NCI-H1417 treated with DMSO at 0.1 percent for 48 hours (cell line): ENCODE measurements at regions not wholly inside any gene's neighbourhood (a gene's known extent, or its start where the extent isn't known, plus 50 kb on each side); places are given as distances from the start of the nearest gene placed in this dataset.
A peak's percentile ranks its signal among the peaks of the same experiment; 100 is the strongest.

Experiments used
- DNase-seq: peaks from one replicate; lab custom pipeline; 2025; lab: John Stamatoyannopoulos, UW

DNA sequence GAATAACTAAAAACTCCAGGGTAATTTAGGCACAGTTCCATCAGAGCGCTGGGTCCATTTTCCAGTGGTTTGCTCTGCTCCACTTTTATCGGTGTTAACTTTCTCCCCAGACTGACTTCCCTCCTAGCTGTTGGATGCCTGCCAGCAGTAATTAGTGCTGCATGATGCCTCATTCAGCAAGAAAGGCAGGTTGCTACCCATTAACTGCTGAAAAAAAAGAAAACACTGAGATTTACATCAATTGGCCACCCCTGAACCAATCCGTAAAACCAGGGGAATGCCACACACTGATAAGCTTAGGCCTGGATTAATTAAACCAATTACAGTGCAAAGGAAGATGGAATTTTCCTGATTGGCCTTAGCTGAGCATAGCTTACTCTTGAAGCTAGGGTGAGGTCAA, 182.4 kb upstream of the CXXC4 start:
- peak; percentile 75 for DNase-seq

DNA sequence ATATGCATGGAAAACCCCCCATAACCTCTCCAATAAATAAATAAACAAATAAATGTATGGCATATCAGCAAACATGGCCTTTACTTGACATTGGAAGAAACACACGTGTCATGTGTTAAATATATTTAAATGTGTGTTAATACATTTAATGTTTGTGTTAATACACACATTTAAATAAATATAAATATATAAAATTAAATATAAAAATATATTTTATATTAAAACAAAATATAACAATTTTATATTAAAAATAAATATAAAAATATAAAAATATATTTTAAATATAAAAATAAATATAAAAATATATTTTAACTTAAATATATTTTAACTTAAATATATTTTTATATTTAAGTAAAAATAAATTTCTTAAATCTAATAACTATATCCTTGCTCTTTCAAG, 187.6 kb upstream of the CXXC4 start:
- no peak for DNase-seq

- no peak for DNase-seq
These were observed 199.0 kb upstream of the CXXC4 start for GRCh38 chr4:104693601-104694201.

GRCh38 chr4:104716584-104716983, 221.9 kb upstream of the CXXC4 start:
- DNase-seq = no peak

GRCh38 chr4:104719539-104720230, 225.0 kb upstream of the CXXC4 start:
- no peak for DNase-seq

DNA sequence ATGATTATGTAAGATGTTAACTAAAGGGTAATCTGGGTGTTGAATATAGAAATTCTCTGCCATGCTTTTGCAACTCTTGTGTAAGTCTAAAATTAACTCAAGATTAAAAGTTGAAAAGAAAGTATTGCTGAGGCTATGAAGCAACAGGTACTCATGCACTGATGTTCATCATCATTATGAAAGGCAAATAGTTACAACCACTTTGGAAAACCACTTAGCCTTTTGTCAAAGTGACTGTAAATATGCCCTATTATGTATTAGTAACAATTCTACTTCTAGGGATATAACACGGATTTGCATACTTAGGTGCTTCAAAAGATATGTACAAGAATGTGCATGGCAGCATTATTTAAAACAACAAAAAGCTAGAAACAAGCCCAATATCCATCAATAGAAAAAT, 227.8 kb upstream of the CXXC4 start:
- DNase-seq = no peak

GRCh38 chr4:104726002-104726401, 231.3 kb upstream of the CXXC4 start:
- no peak for DNase-seq

DNA sequence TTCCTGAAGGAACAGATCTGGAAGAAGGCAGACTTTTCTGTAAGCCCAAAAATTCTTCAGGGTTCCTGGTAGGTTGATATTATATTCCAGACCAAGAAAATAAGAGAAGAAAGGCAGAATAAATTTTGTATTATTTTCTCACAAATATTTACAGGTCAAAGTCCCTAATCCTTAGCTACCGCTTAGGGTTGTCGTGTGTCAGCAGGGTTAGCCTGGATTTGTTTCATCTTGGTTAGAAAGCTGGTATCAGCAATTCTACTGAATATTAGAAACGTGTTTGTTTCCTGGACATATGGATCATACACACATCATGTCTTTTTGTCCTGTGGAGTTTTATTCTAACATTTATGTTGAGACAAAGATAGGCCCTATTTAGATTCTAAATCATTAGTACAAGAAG, 232.9 kb upstream of the CXXC4 start:
- no peak for DNase-seq

- no peak for DNase-seq
These were observed 233.9 kb upstream of the CXXC4 start for GRCh38 chr4:104728380-104729122.

DNA sequence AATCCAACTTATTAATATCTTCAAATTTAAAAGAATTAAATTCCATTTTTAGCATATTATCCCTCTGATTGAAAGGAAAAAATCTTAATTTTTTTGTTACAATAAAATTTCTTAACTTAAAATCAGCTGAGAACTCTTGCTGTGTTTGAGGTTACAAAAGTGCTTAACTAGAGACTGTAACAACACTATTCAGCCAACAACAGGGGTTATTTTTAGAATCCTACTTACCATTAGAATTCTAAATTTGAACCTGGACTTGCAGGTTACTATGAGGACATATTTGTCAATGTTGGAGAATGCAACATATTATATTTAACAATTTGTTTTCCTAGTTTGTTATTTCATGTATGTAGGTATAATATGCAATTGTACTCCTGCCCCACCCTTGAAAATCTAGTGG, 238.1 kb upstream of the CXXC4 start:
- DNase-seq = no peak

GRCh38 chr4:104735174-104735573, 240.5 kb upstream of the CXXC4 start:
- DNase-seq = no peak

- no peak for DNase-seq
These were observed 245.5 kb upstream of the CXXC4 start for GRCh38 chr4:104740161-104740560.

GRCh38 chr4:104743215-104743653, 248.5 kb upstream of the CXXC4 start:
- no peak for DNase-seq

- no peak for DNase-seq
These were observed 252.9 kb upstream of the CXXC4 start for GRCh38 chr4:104747635-104748034.

DNA sequence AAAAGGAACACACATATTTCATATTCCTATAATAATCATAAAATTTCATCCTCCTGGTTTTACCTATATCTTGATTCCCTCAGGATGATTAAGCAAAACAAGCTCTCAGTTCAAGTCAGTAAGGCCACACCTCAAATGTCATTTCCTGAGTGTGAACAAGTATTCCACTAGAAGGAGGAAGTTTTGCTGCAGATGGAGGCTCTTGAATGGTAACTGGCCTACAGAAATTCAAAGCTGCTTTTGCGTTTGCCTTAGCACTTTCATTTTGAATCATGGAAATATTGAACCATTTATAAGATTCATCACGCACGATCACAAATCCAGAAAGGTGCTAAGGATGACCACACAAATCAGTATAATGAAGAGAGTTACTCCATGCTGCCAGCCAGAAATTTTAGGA, 254.4 kb upstream of the CXXC4 start:
- no peak for DNase-seq

GRCh38 chr4:104750008-104750407, 255.3 kb upstream of the CXXC4 start:
- DNase-seq = no peak

- no peak for DNase-seq
These were observed 256.8 kb upstream of the CXXC4 start for GRCh38 chr4:104751468-104751867.

DNA sequence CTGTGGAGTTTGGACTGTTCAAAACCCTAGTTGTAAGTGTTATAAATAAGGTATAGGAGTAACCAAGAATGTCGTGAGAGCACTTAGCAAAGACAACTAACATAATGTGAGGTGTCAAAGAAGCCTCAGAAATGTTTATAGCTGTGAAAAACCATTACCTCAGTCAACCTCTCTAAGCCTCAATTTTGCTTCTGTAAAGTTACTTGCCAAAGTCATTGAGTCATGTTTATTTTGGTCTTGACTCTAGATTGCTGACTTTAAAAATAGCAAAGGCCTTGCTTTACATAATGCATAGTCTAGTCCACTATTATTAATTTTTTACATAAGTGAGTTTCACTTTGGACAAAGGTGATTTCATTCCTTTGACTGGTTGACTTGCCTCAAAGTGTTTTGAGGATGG, 257.6 kb upstream of the CXXC4 start:
- no peak for DNase-seq

DNA sequence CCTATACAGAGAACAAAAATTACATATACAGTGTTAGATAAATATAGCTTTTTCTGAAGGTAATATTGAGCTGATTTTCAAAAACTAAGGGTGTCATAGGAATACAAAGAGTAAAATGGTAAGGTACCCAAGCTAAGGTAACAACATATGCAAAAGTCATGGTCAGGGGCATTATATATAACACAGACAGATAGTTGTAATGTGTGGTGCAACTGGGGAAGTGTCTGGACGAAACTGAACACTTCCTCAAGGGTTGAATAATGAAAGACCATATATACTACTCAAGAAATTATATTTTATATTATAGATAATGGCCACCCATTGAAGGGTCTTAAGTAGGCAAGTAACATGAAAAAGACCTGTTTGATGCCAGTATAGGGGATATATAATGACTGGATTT, 262.1 kb upstream of the CXXC4 start:
- DNase-seq = no peak

- no peak for DNase-seq
These were observed 263.9 kb upstream of the CXXC4 start for GRCh38 chr4:104758574-104758973.

- no peak for DNase-seq
These were observed 269.0 kb upstream of the CXXC4 start for GRCh38 chr4:104763554-104764222.

DNA sequence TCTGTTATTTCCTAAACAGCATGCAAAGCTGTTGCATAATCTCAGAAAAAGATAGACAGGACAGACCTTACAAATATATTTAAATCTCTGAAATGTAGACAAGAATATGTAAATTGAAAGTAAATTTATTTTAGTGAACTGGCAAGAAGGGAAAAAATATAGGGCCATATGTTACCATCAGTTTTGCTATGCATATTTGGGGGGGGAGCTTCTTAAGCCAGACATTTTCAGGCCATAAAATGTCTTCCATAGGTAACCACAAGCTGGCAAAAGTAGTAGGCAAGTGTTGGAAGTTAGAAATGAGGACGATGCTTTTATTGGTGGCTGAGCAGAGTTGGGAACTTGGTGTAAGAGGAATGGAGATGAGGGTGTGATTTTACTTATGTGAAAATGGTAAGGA, 272.0 kb upstream of the CXXC4 start:
- no peak for DNase-seq

DNA sequence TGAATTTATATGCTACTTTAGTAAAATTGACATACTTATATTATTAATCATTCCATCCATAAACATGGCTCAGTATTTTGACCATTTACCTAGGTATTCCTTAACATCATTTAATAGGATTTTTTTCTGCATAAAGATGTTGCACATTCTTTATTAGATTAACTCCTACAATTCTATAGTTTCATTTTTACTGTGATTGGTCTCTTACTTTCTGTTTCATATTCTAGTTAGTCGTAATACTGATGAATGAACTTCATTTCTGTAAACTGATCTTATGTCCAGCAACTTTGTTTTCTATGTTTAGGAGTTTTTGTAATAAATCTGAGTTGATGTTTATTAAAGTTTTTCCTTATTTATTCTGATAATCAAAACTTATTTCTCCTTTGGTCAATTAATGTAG, 278.2 kb upstream of the CXXC4 start:
- DNase-seq = no peak
